Sigmoid colon (tissue), 4 donors: ENCODE measurements at regions not wholly inside any gene's neighbourhood (a gene's known extent, or its start where the extent isn't known, plus 50 kb on each side); places are given as distances from the start of the nearest gene placed in this dataset.

ENCODE experiments used
- EP300 ChIP-seq, 4 donors: sonication (generic); formaldehyde crosslinking; IDR thresholded peaks; one replicate each; pipeline ENCODE4 v1.6.1; 2017; ENCODE audit warnings: antibody characterized with exemption in 4 of 4
- POLR2A ChIP-seq, 2 donors: fragments of 450-650 bp; IDR thresholded peaks; one replicate each; pipeline ENCODE4 v1.6.1; 2016; ENCODE audit warnings: antibody characterized with exemption in 2 of 2, mild to moderate bottlenecking in 2 of 2, moderate library complexity in 2 of 2
- TF ChIP-seq, protein P1 (sequence below), 4 experiments: fragments of 450-650 bp in 3 of 4; fragments of 200-600 bp in 1 of 4; IDR thresholded peaks; one replicate each; pipeline ENCODE4 v1.5.1; 2016 to 2019; ENCODE audit warnings: antibody characterized with exemption in 4 of 4, mild to moderate bottlenecking in 3 of 4, moderate library complexity in 2 of 4

GRCh38 chr21:41680444-41681347 is 86.2 kb downstream of the RIPK4 start:
- TF ChIP-seq, protein P1, sequence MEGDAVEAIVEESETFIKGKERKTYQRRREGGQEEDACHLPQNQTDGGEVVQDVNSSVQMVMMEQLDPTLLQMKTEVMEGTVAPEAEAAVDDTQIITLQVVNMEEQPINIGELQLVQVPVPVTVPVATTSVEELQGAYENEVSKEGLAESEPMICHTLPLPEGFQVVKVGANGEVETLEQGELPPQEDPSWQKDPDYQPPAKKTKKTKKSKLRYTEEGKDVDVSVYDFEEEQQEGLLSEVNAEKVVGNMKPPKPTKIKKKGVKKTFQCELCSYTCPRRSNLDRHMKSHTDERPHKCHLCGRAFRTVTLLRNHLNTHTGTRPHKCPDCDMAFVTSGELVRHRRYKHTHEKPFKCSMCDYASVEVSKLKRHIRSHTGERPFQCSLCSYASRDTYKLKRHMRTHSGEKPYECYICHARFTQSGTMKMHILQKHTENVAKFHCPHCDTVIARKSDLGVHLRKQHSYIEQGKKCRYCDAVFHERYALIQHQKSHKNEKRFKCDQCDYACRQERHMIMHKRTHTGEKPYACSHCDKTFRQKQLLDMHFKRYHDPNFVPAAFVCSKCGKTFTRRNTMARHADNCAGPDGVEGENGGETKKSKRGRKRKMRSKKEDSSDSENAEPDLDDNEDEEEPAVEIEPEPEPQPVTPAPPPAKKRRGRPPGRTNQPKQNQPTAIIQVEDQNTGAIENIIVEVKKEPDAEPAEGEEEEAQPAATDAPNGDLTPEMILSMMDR (IDR thresholded peaks at IDR 0.05): no peak
- TF ChIP-seq POLR2A (IDR thresholded peaks at IDR 0.05) (no peak), EP300 (IDR thresholded peaks at IDR 0.05) (no peak)
